Astrocyte (in vitro differentiated cells and primary cell): ENCODE measurements at regions not wholly inside any gene's neighbourhood (a gene's known extent, or its start where the extent isn't known, plus 50 kb on each side); places are given as distances from the start of the nearest gene placed in this dataset.
"Not testable (repeated sequence)": the region's sequence is repeated elsewhere in the genome, so short reads cannot be mapped to it uniquely, and the experiment has no call there.

Source experiments
- DNase-seq: peaks from one replicate; pipeline ENCODE4 v3.0.0-alpha.2; 2010; ENCODE audit warnings: low read depth
- FAIRE-seq: peaks from 2 replicates; lab custom pipeline; 2011; peaks lifted over from hg19 to GRCh38; lab: Jason Lieb, UNC
- H2AFZ ChIP-seq: 2 replicates; pipeline ENCODE4 v1.6.0; 2012; ENCODE audit warnings: low read depth, low read length, inconsistent platforms
- H3K27ac ChIP-seq: 2 replicates; pipeline ENCODE4 v1.5.1; 2011; ENCODE audit warnings: low read depth, low read length, inconsistent platforms
- H3K27me3 ChIP-seq: 2 replicates; pipeline ENCODE4 v1.6.0; 2011; ENCODE audit warnings: low read length, inconsistent platforms; ENCODE audit not compliant: insufficient read depth
- H3K36me3 ChIP-seq: 2 replicates; pipeline ENCODE4 v1.5.1; 2011; ENCODE audit warnings: low read length, inconsistent platforms; ENCODE audit not compliant: insufficient read depth
- H3K4me1 ChIP-seq: 2 replicates; pipeline ENCODE4 v1.5.1; 2011; ENCODE audit warnings: low read length, inconsistent platforms; ENCODE audit not compliant: insufficient read depth
- H3K4me2 ChIP-seq: 2 replicates; pipeline ENCODE4 v1.6.0; 2012; ENCODE audit warnings: low read length, inconsistent platforms
- H3K4me3 ChIP-seq: 2 replicates; pipeline ENCODE4 v1.5.1; 2011; ENCODE audit warnings: low read depth, mild to moderate bottlenecking, low read length, inconsistent platforms; ENCODE audit not compliant: insufficient read depth
- H3K79me2 ChIP-seq: 2 replicates; pipeline ENCODE4 v1.6.0; 2012; ENCODE audit warnings: mild to moderate bottlenecking, low read length, inconsistent platforms; ENCODE audit not compliant: insufficient read depth
- H3K9ac ChIP-seq: 2 replicates; pipeline ENCODE4 v1.6.0; 2012; ENCODE audit warnings: mild to moderate bottlenecking, low read length, inconsistent platforms
- H3K9me3 ChIP-seq: 2 replicates; pipeline ENCODE4 v1.5.1; 2012; ENCODE audit warnings: low read depth, mild to moderate bottlenecking, low read length, inconsistent platforms; ENCODE audit not compliant: insufficient read depth
- H4K20me1 ChIP-seq: 2 replicates; pipeline ENCODE4 v1.6.0; 2012; ENCODE audit warnings: low read length, inconsistent platforms; ENCODE audit not compliant: insufficient read depth
- H3K27ac Mint-ChIP-seq: one replicate; pipeline ENCODE4 v1.8.0; 2021; ENCODE audit warnings: mild to moderate bottlenecking, mixed read lengths; ENCODE audit not compliant: unreplicated experiment
- H3K27me3 Mint-ChIP-seq: one replicate; pipeline ENCODE4 v1.8.0; 2021; ENCODE audit warnings: low read depth, mixed read lengths; ENCODE audit not compliant: unreplicated experiment
- H3K36me3 Mint-ChIP-seq: one replicate; pipeline ENCODE4 v1.8.0; 2021; ENCODE audit warnings: low read depth, mixed read lengths; ENCODE audit not compliant: unreplicated experiment
- H3K4me1 Mint-ChIP-seq: one replicate; pipeline ENCODE4 v1.8.0; 2021; ENCODE audit warnings: low read depth, mixed read lengths; ENCODE audit not compliant: unreplicated experiment
- H3K4me3 Mint-ChIP-seq: one replicate; pipeline ENCODE4 v1.8.0; 2021; ENCODE audit warnings: mild to moderate bottlenecking, moderate library complexity, mixed read lengths; ENCODE audit not compliant: unreplicated experiment
- H3K9me3 Mint-ChIP-seq: one replicate; pipeline ENCODE4 v1.8.0; 2021; ENCODE audit warnings: mild to moderate bottlenecking, mixed read lengths; ENCODE audit not compliant: unreplicated experiment
- CTCF ChIP-seq: IDR thresholded peaks from 2 replicates; pipeline ENCODE4 v1.5.1; 2011; ENCODE audit warnings: low read depth, mild to moderate bottlenecking, inconsistent platforms, low read length, moderate library complexity; ENCODE audit not compliant: insufficient read depth
- EZH2 ChIP-seq: IDR thresholded peaks from 2 replicates; pipeline ENCODE4 v1.6.1; 2012; ENCODE audit warnings: mild to moderate bottlenecking, low read length, inconsistent platforms; ENCODE audit not compliant: insufficient read depth

- no peak for FAIRE-seq
- peaks cover 21% of the 10 kb centered on the region for H3K9me3 Mint-ChIP-seq
- H2AFZ ChIP-seq = no peak overlapping the region
These were observed 97.8 kb upstream of the C5orf63 start for GRCh38 chr5:127170918-127171600.

DNA sequence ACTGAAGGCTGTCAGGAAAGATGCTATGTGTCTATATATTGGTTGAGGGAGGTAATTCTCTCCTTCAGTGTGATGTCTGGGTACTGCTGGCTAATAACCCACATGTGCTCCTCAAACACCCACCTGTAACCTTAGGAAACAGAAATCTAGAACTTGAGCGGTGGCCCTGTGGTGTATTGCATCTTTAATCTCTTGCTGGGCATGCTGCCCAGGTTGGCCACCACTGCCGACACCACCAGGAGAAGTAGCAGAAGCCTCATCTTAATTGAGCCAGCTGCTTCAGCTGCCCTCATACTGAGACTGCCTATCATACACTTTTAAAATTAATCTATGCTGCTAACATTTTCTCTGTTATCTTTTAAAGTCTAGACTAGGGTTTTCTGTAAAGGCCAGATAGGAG is 103.5 kb upstream of the C5orf63 start:
- TF ChIP-seq EZH2 = no peak
- no peak for TF ChIP-seq CTCF

More at GRCh38 chr5:127170918-127171600, 97.8 kb upstream of the C5orf63 start:
- H3K9me3 ChIP-seq = peaks cover 4% of the 10 kb centered on the region
- no peaks in the 10 kb centered on the region for H3K4me1 ChIP-seq
- no peak overlapping the region for H3K4me3 ChIP-seq
- H3K36me3 Mint-ChIP-seq = peaks cover 2% of the 10 kb centered on the region
- no peak overlapping the region for H3K27ac ChIP-seq
- no peaks in the 10 kb centered on the region for H4K20me1 ChIP-seq
- no peak for DNase-seq
- H3K4me3 Mint-ChIP-seq = no peak overlapping the region
- no peaks in the 10 kb centered on the region for H3K36me3 ChIP-seq
- H3K27ac Mint-ChIP-seq = no peak overlapping the region
- H3K9ac ChIP-seq = no peak overlapping the region
- H3K4me2 ChIP-seq = no peak overlapping the region
- no peaks in the 10 kb centered on the region for H3K79me2 ChIP-seq
- TF ChIP-seq CTCF (no peak), EZH2 (no peak)
- no peaks in the 10 kb centered on the region for H3K27me3 ChIP-seq
- peaks cover 2% of the 10 kb centered on the region for H3K27me3 Mint-ChIP-seq
- H3K4me1 Mint-ChIP-seq = no peaks in the 10 kb centered on the region

DNA sequence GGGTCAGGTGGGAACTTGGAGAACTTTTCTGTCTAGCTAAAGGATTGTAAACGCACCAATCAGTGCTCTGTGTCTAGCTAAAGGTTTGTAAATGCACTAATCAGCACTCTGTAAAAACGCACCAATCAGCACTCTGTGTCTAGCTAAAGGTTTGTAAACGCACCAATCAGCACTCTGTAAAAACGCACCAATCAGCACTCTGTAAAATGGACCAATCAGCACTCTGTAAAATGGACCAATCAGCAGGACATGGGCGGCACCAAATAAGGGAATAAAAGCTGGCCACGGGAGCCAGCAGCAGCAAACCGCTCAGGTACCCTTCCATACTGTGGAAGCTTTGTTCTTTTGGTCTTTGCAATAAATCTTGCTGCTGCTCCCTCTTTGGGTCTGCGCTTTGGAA is 108.0 kb upstream of the MEGF10 start:
- not testable (repeated sequence) for H3K9me3 Mint-ChIP-seq, H3K27ac Mint-ChIP-seq, H3K4me3 Mint-ChIP-seq, FAIRE-seq, H3K4me1 ChIP-seq, H3K27me3 Mint-ChIP-seq, H3K4me2 ChIP-seq, H3K79me2 ChIP-seq, H3K4me1 Mint-ChIP-seq, H3K36me3 ChIP-seq, H3K4me3 ChIP-seq, H4K20me1 ChIP-seq, H2AFZ ChIP-seq, H3K27ac ChIP-seq, DNase-seq, H3K9me3 ChIP-seq, H3K27me3 ChIP-seq, H3K9ac ChIP-seq, H3K36me3 Mint-ChIP-seq

More for the DNA sequence above, 103.5 kb upstream of the C5orf63 start:
- peaks cover 2% of the 10 kb centered on the region for H3K27me3 Mint-ChIP-seq
- DNase-seq (no peak), FAIRE-seq (no peak)
- H3K4me3 Mint-ChIP-seq = no peak overlapping the region
- Histone ChIP-seq H3K9me3 (peaks cover 4% of the 10 kb centered on the region), H3K27ac (no peak overlapping the region), H3K79me2 (no peaks in the 10 kb centered on the region), H3K9ac (no peak overlapping the region), H2AFZ (no peak overlapping the region), H3K4me1 (no peaks in the 10 kb centered on the region), H3K4me3 (no peak overlapping the region), H4K20me1 (no peaks in the 10 kb centered on the region), H3K36me3 (no peaks in the 10 kb centered on the region), H3K4me2 (no peak overlapping the region), H3K27me3 (no peaks in the 10 kb centered on the region)
- H3K4me1 Mint-ChIP-seq = no peaks in the 10 kb centered on the region
- H3K36me3 Mint-ChIP-seq = peaks cover 2% of the 10 kb centered on the region
- H3K9me3 Mint-ChIP-seq = peaks cover 20% of the 10 kb centered on the region
- H3K27ac Mint-ChIP-seq = no peak overlapping the region
